ENCODE measurements at regions not wholly inside any gene's neighbourhood (a gene's known extent, or its start where the extent isn't known, plus 50 kb on each side); places are given as distances from the start of the nearest gene placed in this dataset.

GRCh38 chr17:71286625-71287024 is 834.2 kb upstream of the SOX9 start:
- WGBS, result 54% methylated on average over 7 of the region's 7 CpGs
- ATAC-seq (no peak), DNase-seq (no peak)
- Histone ChIP-seq H3K27me3 (ENCODE audit: control insufficient read depth, insufficient read depth) (no peaks in the 10 kb centered on the region), H3K4me3 (ENCODE audit: low read length) (no peak overlapping the region), H3K4me1 (ENCODE audit: control insufficient read depth, insufficient read depth, low read length) (no peaks in the 10 kb centered on the region), H3K9me3 (ENCODE audit: control insufficient read depth, low read length) (no peaks in the 10 kb centered on the region), H3K27ac (ENCODE audit: low read length) (no peak overlapping the region)
- intact Hi-C loops (cut with DNase I), result no loop called here

DNA sequence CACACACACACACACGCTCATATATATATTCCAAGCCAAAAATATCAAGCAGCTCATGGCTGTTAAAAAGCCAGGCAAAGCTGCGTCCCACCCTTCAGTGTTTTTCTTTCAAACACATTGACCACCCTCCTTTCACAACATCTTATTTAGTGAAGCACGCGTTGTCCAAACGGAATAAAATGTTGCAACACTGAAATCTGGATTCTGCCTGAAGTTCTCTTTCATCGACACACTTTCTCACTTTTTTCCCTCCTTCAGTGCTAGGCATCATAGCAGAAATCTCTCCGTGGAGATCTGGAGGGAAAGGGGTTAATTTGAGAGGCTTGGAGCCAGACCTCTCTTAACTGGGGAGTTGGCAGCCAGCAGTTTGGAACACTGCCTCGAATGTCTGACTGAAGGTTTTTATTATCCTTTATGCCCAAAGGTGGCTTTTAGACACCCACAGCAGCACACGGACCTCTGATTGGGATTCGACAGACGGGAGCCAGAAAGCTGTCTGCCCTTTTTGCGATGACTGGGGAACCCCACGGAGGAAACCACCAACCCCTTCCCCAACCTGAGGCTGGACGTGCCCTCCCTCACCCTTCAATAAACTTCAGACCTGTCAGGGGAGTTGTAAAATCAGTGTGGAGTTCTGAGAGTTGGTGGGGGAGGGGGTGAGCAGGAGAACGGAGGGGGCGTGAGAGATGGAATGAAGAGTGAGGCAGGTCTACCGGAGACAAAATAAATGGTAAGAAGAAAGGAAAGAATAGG is 833.6 kb upstream of the SOX9 start:
- intact Hi-C loops (cut with DNase I), result no loop called here
- Histone ChIP-seq H3K27me3 (ENCODE audit: control insufficient read depth, insufficient read depth) (no peaks in the 10 kb centered on the region), H3K9me3 (ENCODE audit: control insufficient read depth, low read length) (no peaks in the 10 kb centered on the region), H3K27ac (ENCODE audit: low read length) (no peak overlapping the region), H3K4me3 (ENCODE audit: low read length) (no peak overlapping the region), H3K4me1 (ENCODE audit: control insufficient read depth, insufficient read depth, low read length) (no peaks in the 10 kb centered on the region)
- WGBS, result 24% methylated on average over 17 of the region's 17 CpGs
- ATAC-seq (no peak), DNase-seq (peak in 1 of 3 donors; percentile 63)

- DNase-seq, result no peak
- H3K4me1 ChIP-seq (ENCODE audit: control insufficient read depth, insufficient read depth, low read length), result no peaks in the 10 kb centered on the region
- no peaks in the 10 kb centered on the region for H3K9me3 ChIP-seq (ENCODE audit: control insufficient read depth, low read length)
- intact Hi-C loops (cut with DNase I), result no loop called here
- no peak for ATAC-seq
- no peak overlapping the region for H3K4me3 ChIP-seq (ENCODE audit: low read length)
- no peaks in the 10 kb centered on the region for H3K27me3 ChIP-seq (ENCODE audit: control insufficient read depth, insufficient read depth)
- WGBS, result 76% methylated on average over 1 of the region's 1 CpG
- no peak overlapping the region for H3K27ac ChIP-seq (ENCODE audit: low read length)
Measured at GRCh38 chr17:71292006-71292405, 828.8 kb upstream of the SOX9 start.

- Histone ChIP-seq H3K4me3 (ENCODE audit: low read length) (no peak overlapping the region), H3K9me3 (ENCODE audit: control insufficient read depth, low read length) (no peaks in the 10 kb centered on the region), H3K27me3 (ENCODE audit: control insufficient read depth, insufficient read depth) (no peaks in the 10 kb centered on the region), H3K27ac (ENCODE audit: low read length) (no peak overlapping the region), H3K4me1 (ENCODE audit: control insufficient read depth, insufficient read depth, low read length) (no peaks in the 10 kb centered on the region)
- ATAC-seq (no peak), DNase-seq (no peak)
- WGBS, result 95% methylated on average over 1 of the region's 1 CpG
- intact Hi-C loops (cut with DNase I), result no loop called here
Measured at GRCh38 chr17:71296005-71296404, 824.8 kb upstream of the SOX9 start.

GRCh38 chr17:71301063-71301462 is 819.8 kb upstream of the SOX9 start:
- ATAC-seq (no peak), DNase-seq (no peak)
- no peak overlapping the region for H3K27ac ChIP-seq (ENCODE audit: low read length)
- H3K9me3 ChIP-seq (ENCODE audit: control insufficient read depth, low read length), result no peaks in the 10 kb centered on the region
- H3K4me3 ChIP-seq (ENCODE audit: low read length), result no peak overlapping the region
- H3K4me1 ChIP-seq (ENCODE audit: control insufficient read depth, insufficient read depth, low read length), result no peaks in the 10 kb centered on the region
- intact Hi-C loops (cut with DNase I), result no loop called here
- H3K27me3 ChIP-seq (ENCODE audit: control insufficient read depth, insufficient read depth), result no peaks in the 10 kb centered on the region

DNA sequence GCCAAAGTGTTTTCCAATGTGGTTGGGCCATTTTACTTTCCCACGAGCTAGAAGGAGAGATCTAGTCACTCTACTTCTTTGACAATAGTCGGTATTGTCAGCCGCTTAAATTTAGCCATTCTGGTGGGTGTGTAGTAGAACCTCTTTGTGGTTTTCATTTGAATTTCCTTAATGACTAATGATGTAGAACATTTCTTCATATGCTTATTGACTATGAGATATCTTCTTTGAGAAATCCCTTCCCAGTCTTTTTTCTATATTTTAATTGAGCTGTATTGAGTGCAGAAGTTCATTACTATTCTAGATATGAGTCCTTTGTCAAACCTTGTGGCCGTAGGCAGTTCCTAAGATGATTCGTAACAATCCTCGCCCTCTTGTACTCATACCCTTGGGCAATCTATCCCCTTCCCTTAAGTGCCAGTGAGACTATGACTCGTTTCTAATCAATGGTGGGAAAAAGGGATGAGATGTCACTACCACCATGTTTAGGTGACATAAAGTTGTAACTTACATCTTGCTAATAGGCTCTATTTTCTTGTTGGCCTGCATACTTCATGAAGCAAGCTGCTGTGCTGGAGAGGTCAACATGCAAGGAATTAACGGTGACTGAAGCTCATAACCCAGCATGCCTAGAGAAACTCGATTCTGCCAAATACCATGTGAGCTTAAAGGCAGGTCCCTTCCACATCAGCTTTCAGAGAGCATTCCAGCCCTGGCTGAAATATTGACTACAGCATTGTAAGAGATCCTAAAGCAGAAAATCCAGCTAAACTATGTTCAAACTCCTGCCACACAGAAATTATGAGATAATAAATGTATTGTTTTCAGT is 817.9 kb upstream of the SOX9 start:
- H3K9me3 ChIP-seq (ENCODE audit: control insufficient read depth, low read length), result no peaks in the 10 kb centered on the region
- ATAC-seq (no peak), DNase-seq (no peak)
- H3K4me3 ChIP-seq (ENCODE audit: low read length), result no peak overlapping the region
- no peak overlapping the region for H3K27ac ChIP-seq (ENCODE audit: low read length)
- 85% methylated on average over 9 of the region's 9 CpGs for WGBS
- intact Hi-C loops (cut with DNase I), result no loop called here
- H3K27me3 ChIP-seq (ENCODE audit: control insufficient read depth, insufficient read depth), result no peaks in the 10 kb centered on the region
- H3K4me1 ChIP-seq (ENCODE audit: control insufficient read depth, insufficient read depth, low read length), result no peaks in the 10 kb centered on the region

DNA sequence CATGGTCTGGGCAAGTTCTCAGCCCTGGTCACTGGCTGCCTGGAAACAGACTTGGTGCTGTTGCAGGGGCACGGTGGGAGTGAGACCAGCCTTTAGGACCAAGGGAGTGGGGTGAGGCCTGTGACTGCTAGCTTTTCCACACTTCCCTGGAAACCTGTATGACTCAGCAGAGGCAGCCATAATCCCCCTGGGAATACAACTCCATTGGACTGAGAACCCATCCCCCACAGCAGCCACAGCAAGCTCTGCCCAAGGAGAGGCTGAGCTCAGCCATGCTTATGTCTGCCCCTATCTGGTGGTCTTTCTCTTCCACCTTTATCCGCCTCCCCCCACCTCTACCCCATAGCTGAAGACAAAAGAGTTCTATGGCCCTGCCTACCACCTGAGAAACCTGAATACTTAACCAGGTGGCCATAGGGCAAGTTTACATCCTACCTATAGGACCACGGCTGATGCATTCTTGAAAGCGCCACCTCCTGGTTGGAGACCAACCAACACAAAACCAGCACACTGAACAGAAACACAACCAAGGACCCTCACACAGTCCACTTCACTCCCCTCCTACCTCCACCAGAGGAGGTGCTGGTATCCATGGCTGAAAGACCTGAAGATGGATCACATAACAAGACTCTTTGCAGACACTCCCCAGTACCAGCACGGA is 816.2 kb upstream of the SOX9 start:
- no peak for DNase-seq
- H3K27ac ChIP-seq (ENCODE audit: low read length), result no peak overlapping the region
- no peak for ATAC-seq
- H3K27me3 ChIP-seq (ENCODE audit: control insufficient read depth, insufficient read depth), result no peaks in the 10 kb centered on the region
- intact Hi-C loops (cut with DNase I), result no loop called here
- WGBS, result 86% methylated on average over 5 of the region's 5 CpGs
- H3K4me1 ChIP-seq (ENCODE audit: control insufficient read depth, insufficient read depth, low read length), result no peaks in the 10 kb centered on the region
- no peaks in the 10 kb centered on the region for H3K9me3 ChIP-seq (ENCODE audit: control insufficient read depth, low read length)
- H3K4me3 ChIP-seq (ENCODE audit: low read length), result no peak overlapping the region

DNA sequence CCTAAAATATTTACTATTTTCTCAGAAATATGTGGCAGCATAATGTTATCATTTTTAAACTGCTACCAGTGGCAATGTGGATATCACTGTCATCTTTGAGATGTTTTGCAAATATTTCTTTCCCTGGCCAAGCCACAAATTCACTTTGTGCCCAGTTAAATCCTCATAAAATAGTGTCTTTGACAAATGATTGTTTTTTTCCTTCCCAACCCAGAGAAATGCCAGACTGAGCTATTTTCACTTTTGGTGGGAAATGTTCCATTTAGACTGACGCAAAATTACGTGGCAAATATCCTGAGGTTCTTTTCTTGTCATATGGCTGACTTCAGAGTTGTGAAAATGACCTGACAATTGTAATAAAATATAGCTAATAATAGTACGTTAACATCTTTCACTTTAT is 807.0 kb upstream of the SOX9 start:
- WGBS, result 52% methylated on average over 3 of the region's 3 CpGs

GRCh38 chr17:71315568-71315967 is 805.3 kb upstream of the SOX9 start:
- intact Hi-C loops (cut with DNase I), result no loop called here
- WGBS, result 62% methylated on average over 3 of the region's 3 CpGs

More for the DNA sequence above, 807.0 kb upstream of the SOX9 start:
- ATAC-seq (no peak), DNase-seq (no peak)
- H3K4me1 ChIP-seq (ENCODE audit: control insufficient read depth, insufficient read depth, low read length), result no peaks in the 10 kb centered on the region
- intact Hi-C loops (cut with DNase I), result no loop called here
- no peaks in the 10 kb centered on the region for H3K9me3 ChIP-seq (ENCODE audit: control insufficient read depth, low read length)
- no peaks in the 10 kb centered on the region for H3K27me3 ChIP-seq (ENCODE audit: control insufficient read depth, insufficient read depth)
- H3K27ac ChIP-seq (ENCODE audit: low read length), result no peak overlapping the region
- H3K4me3 ChIP-seq (ENCODE audit: low read length), result no peak overlapping the region

GRCh38 chr17:71316176-71316897 is 804.5 kb upstream of the SOX9 start:
- intact Hi-C loops (cut with DNase I), result no loop called here
- WGBS, result 70% methylated on average over 4 of the region's 4 CpGs
- Histone ChIP-seq H3K4me1 (ENCODE audit: control insufficient read depth, insufficient read depth, low read length) (no peaks in the 10 kb centered on the region), H3K9me3 (ENCODE audit: control insufficient read depth, low read length) (no peaks in the 10 kb centered on the region), H3K27ac (ENCODE audit: low read length) (no peak overlapping the region), H3K4me3 (ENCODE audit: low read length) (no peak overlapping the region), H3K27me3 (ENCODE audit: control insufficient read depth, insufficient read depth) (no peaks in the 10 kb centered on the region)
- DNase-seq (no peak), ATAC-seq (no peak)

More at GRCh38 chr17:71315568-71315967, 805.3 kb upstream of the SOX9 start:
- Histone ChIP-seq H3K4me3 (ENCODE audit: low read length) (no peak overlapping the region), H3K27me3 (ENCODE audit: control insufficient read depth, insufficient read depth) (no peaks in the 10 kb centered on the region), H3K4me1 (ENCODE audit: control insufficient read depth, insufficient read depth, low read length) (no peaks in the 10 kb centered on the region), H3K27ac (ENCODE audit: low read length) (no peak overlapping the region), H3K9me3 (ENCODE audit: control insufficient read depth, low read length) (no peaks in the 10 kb centered on the region)
- no peak for DNase-seq
- ATAC-seq, result no peak
